Osteoblast (primary cell): ENCODE measurements at regions not wholly inside any gene's neighbourhood (a gene's known extent, or its start where the extent isn't known, plus 50 kb on each side); places are given as distances from the start of the nearest gene placed in this dataset.
"Not testable (repeated sequence)": the region's sequence is repeated elsewhere in the genome, so short reads cannot be mapped to it uniquely, and the experiment has no call there.

ENCODE experiments used
- DNase-seq: peaks from one replicate; pipeline ENCODE4 v3.0.0; 2011; ENCODE audit warnings: low spot score, mixed read lengths; ENCODE audit not compliant: insufficient read length; ENCODE audit errors: missing footprints
- H2AFZ ChIP-seq: 2 replicates; pipeline ENCODE4 v1.6.0; 2011; ENCODE audit warnings: mild to moderate bottlenecking, low read length
- H3K27ac ChIP-seq: 2 replicates; pipeline ENCODE4 v1.5.1; 2011; ENCODE audit warnings: mild to moderate bottlenecking, low read depth, low read length, moderate library complexity
- H3K27me3 ChIP-seq: 2 replicates; pipeline ENCODE4 v1.6.0; 2012; ENCODE audit warnings: mild to moderate bottlenecking, control low read depth, inconsistent platforms, low read length, moderate library complexity; ENCODE audit not compliant: insufficient read depth
- H3K36me3 ChIP-seq: 2 replicates; pipeline ENCODE4 v1.5.1; 2011; ENCODE audit warnings: mild to moderate bottlenecking, low read length, control low read depth, moderate library complexity; ENCODE audit not compliant: insufficient read depth
- H3K4me1 ChIP-seq: 2 replicates; pipeline ENCODE4 v1.5.1; 2011; ENCODE audit warnings: mild to moderate bottlenecking, low read length, control low read depth, moderate library complexity; ENCODE audit not compliant: insufficient read depth
- H3K4me2 ChIP-seq: 2 replicates; pipeline ENCODE4 v1.6.0; 2011; ENCODE audit warnings: mild to moderate bottlenecking, low read length; ENCODE audit not compliant: insufficient read depth
- H3K4me3 ChIP-seq: fragments of 200-600 bp; sonication (generic); 3 replicates; pipeline ENCODE4 v1.5.1; 2012; ENCODE audit warnings: mild to moderate bottlenecking, low read length, inconsistent platforms; ENCODE audit not compliant: insufficient read depth
- H3K79me2 ChIP-seq: 2 replicates; pipeline ENCODE4 v1.6.0; 2012; ENCODE audit warnings: mild to moderate bottlenecking, low read length, control low read depth, inconsistent platforms; ENCODE audit not compliant: insufficient read depth
- H3K9me3 ChIP-seq: 2 replicates; pipeline ENCODE4 v1.5.1; 2011; ENCODE audit warnings: low read depth, low read length, control low read depth
- H4K20me1 ChIP-seq: 2 replicates; pipeline ENCODE4 v1.6.0; 2012; ENCODE audit warnings: mild to moderate bottlenecking, low read length, control low read depth; ENCODE audit not compliant: insufficient read depth

DNA sequence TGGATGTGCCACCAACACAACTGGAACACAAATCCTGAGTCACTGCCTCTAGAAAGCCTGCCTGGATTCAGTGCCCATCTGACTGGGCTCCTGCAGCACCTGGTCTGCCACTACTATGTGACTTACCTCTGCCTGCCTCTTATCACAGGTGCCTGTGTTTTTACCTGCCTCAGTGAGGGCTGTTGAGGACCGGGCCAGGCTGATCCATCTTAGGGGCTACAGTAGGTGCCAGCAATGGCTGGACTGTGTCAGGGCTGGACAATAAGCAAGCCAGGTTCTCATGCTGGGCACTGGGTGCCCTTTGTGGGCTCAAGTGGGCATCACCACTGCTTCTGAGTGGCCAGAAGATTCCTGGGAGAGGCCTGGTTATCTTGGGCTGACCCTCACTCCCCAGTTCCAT lies 948.6 kb upstream of the TPTE start:
- not testable (repeated sequence) for H3K4me1 ChIP-seq, H3K4me3 ChIP-seq, H3K36me3 ChIP-seq, H4K20me1 ChIP-seq, H3K27me3 ChIP-seq, H3K9me3 ChIP-seq, H3K4me2 ChIP-seq, H3K27ac ChIP-seq, H3K79me2 ChIP-seq, H2AFZ ChIP-seq, DNase-seq

GRCh38 chr21:9573528-9573927 lies 947.9 kb upstream of the TPTE start:
- not testable (repeated sequence) for H3K36me3 ChIP-seq, H3K9me3 ChIP-seq, H2AFZ ChIP-seq, H3K4me1 ChIP-seq, H3K79me2 ChIP-seq, H3K27me3 ChIP-seq, H4K20me1 ChIP-seq, DNase-seq, H3K27ac ChIP-seq, H3K4me3 ChIP-seq, H3K4me2 ChIP-seq

DNA sequence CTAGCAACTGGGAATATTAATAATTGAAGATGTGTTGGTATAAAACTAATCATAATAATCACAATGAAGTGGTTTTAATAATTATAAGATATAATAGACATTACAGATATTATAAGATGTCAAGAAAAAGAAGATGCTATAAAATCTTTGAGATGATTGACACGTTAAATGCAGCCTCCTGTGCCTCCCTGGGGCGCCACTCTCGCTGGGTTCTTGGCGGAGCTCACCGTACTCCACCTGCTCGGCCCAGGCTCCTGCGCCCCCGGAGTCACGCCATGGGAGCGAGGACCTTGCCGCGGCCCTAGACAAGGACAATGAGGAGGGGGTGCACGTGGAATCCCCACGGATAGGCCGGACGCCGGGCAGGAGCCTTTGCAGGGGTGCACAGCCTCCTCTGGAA lies 942.1 kb upstream of the TPTE start:
- H3K79me2 ChIP-seq, H3K4me3 ChIP-seq, H2AFZ ChIP-seq, H3K4me2 ChIP-seq, H4K20me1 ChIP-seq, DNase-seq, H3K9me3 ChIP-seq, H3K27me3 ChIP-seq, H3K36me3 ChIP-seq, H3K27ac ChIP-seq, H3K4me1 ChIP-seq: not testable (repeated sequence)

- H3K4me1 ChIP-seq, DNase-seq, H3K27ac ChIP-seq: not testable (repeated sequence)
Observed at GRCh38 chr21:9587941-9588340, 933.4 kb upstream of the TPTE start.

GRCh38 chr21:9592591-9592990 lies 928.8 kb upstream of the TPTE start:
- not testable (repeated sequence) for H3K4me2 ChIP-seq, H3K9me3 ChIP-seq, H3K4me1 ChIP-seq, DNase-seq, H3K27me3 ChIP-seq, H3K36me3 ChIP-seq, H2AFZ ChIP-seq, H3K27ac ChIP-seq, H4K20me1 ChIP-seq, H3K79me2 ChIP-seq, H3K4me3 ChIP-seq

More at GRCh38 chr21:9587941-9588340, 933.4 kb upstream of the TPTE start:
- not testable (repeated sequence) for H2AFZ ChIP-seq, H3K36me3 ChIP-seq, H4K20me1 ChIP-seq, H3K27me3 ChIP-seq, H3K4me3 ChIP-seq, H3K4me2 ChIP-seq, H3K79me2 ChIP-seq, H3K9me3 ChIP-seq

DNA sequence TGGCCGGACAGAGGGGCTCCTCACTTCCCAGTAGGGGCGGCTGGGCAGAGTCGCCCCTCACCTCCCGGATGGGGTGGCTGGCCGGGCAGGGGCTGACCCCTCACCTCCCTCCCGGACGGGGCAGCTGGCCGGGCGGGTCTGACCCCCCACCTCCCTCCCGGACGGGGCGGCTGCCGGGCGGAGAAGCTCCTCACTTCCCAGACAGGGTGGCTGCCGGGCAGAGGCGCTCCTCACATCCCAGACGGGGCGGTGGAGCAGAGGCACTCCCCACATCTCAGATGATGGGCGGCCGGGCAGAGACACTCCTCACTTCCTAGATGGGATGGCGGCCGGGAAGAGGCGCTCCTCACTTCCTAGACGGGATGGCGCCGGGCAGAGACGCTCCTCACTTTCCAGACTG lies 927.7 kb upstream of the TPTE start:
- not testable (repeated sequence) for H3K4me1 ChIP-seq, H2AFZ ChIP-seq, DNase-seq, H3K27me3 ChIP-seq, H4K20me1 ChIP-seq, H3K4me2 ChIP-seq, H3K4me3 ChIP-seq, H3K36me3 ChIP-seq, H3K9me3 ChIP-seq, H3K27ac ChIP-seq, H3K79me2 ChIP-seq

DNA sequence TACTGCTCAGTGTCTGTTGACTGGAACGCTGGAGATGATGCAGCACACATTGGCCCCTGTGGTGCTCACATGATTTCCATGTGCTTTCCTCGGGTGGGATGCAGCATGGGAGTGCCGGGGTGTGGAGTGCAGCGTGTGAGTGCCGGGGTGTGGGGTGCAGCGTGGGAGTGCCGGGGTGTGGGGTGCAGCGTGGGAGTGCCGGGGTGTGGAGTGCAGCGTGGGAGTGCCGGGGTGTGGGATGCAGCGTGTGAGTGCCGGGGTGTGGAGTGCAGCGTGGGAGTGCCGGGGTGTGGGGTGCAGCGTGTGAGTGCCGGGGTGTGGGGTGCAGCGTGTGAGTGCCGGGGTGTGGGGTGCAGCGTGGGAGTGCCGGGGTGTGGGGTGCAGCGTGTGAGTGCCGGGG lies 907.4 kb upstream of the TPTE start:
- not testable (repeated sequence) for H3K36me3 ChIP-seq, H3K9me3 ChIP-seq, DNase-seq, H3K27me3 ChIP-seq, H3K79me2 ChIP-seq, H3K4me3 ChIP-seq, H3K4me2 ChIP-seq, H3K4me1 ChIP-seq, H4K20me1 ChIP-seq, H3K27ac ChIP-seq, H2AFZ ChIP-seq

DNA sequence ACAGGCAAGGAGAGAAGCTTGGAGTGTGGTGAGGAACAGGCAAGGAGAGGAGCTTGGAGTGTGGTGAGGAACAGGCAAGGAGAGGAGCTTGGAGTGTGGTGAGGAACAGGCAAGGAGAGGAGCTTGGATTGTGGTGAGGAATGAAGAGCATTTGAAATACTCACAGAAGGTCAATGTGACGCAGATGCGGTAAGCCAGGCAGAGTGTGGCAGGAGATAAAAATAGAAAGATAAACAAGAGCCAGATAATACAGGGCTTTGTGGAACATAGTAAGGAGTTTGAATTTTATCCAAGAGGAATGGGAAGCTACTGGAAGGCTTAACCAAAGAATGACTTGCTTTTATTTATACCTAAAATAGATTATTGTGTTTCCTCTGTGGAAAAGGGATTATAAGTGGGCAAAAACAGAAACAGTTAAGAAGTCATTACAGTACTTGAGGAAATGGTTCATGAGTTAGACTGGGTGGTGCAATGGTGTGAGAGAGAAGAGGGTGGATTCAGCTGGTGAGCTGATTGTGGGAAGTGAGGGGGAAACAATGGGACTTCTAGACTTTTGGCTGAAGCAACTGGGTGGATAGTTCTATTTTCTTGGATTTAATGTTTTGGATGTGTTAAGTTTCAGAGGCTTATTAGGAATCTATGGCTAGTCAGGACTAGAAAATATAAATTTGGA lies 900.1 kb upstream of the TPTE start:
- not testable (repeated sequence) for H3K36me3 ChIP-seq, H3K4me1 ChIP-seq, H3K4me3 ChIP-seq, H3K27ac ChIP-seq, H4K20me1 ChIP-seq, H3K27me3 ChIP-seq, H3K4me2 ChIP-seq, H3K9me3 ChIP-seq, H3K79me2 ChIP-seq, DNase-seq, H2AFZ ChIP-seq

- not testable (repeated sequence) for DNase-seq, H3K27ac ChIP-seq
Observed at GRCh38 chr21:9628051-9628450, 893.3 kb upstream of the TPTE start.

More at GRCh38 chr21:9628051-9628450, 893.3 kb upstream of the TPTE start:
- H3K4me3 ChIP-seq, H3K4me1 ChIP-seq, H3K9me3 ChIP-seq, H4K20me1 ChIP-seq, H3K4me2 ChIP-seq, H2AFZ ChIP-seq, H3K36me3 ChIP-seq, H3K27me3 ChIP-seq, H3K79me2 ChIP-seq: not testable (repeated sequence)
